ENCODE measurements at regions not wholly inside any gene's neighbourhood (a gene's known extent, or its start where the extent isn't known, plus 50 kb on each side); places are given as distances from the start of the nearest gene placed in this dataset.
"Not testable (repeated sequence)": the region's sequence is repeated elsewhere in the genome, so short reads cannot be mapped to it uniquely, and the experiment has no call there.

DNA sequence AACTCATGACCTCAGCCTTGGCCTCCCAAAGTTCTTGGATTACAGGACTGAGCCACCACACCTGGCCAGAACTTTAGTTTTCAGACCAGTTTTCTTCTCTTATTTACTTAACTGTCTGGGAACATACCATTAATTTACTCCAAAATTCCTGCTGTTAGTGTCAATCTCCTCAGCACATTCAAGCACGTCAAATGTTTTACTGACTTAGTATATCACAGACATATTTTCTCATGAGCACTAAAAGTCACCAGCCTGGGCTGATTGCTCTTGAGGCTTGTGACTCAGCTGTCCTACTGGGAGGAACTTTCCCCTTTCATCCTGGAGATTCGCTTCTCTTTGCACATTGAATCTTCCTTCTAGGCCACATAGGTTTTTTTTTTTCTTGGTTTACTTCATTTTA is 109.6 kb downstream of the PCDH18 start:
- Histone ChIP-seq H3K36me3 (ENCODE audit: control insufficient read depth, insufficient read depth, low read length) (no peaks in the 10 kb centered on the region), H3K9me3 (ENCODE audit: control insufficient read depth in 2 of 2, low read length in 2 of 2) (peaks cover 0 to 3% of the 10 kb centered on the region in 2 experiments), H3K4me1 (ENCODE audit: control insufficient read depth, insufficient read depth, low read length, poor library complexity, severe bottlenecking) (no peaks in the 10 kb centered on the region), H3K27me3 (ENCODE audit: control insufficient read depth, insufficient read depth, low read length) (no peaks in the 10 kb centered on the region), H3K4me3 (ENCODE audit: low read depth, low read length) (no peak overlapping the region), H3K27ac (ENCODE audit: insufficient read depth, low read length, poor library complexity, severe bottlenecking) (no peak overlapping the region)
- H3K4me1 Mint-ChIP-seq: no peaks in the 10 kb centered on the region
- no peak for ATAC-seq (ENCODE audit: low read depth in 2 of 2)
- H3K27me3 Mint-ChIP-seq: peaks cover 5% of the 10 kb centered on the region
- no peak overlapping the region for H3K27ac Mint-ChIP-seq
- no peaks in the 10 kb centered on the region for H3K36me3 Mint-ChIP-seq
- peaks cover 5 to 19% (median 8%) of the 10 kb centered on the region in 7 donors for H3K9me3 Mint-ChIP-seq
- DNase-seq: no peak
- H3K4me3 Mint-ChIP-seq: no peak overlapping the region

DNA sequence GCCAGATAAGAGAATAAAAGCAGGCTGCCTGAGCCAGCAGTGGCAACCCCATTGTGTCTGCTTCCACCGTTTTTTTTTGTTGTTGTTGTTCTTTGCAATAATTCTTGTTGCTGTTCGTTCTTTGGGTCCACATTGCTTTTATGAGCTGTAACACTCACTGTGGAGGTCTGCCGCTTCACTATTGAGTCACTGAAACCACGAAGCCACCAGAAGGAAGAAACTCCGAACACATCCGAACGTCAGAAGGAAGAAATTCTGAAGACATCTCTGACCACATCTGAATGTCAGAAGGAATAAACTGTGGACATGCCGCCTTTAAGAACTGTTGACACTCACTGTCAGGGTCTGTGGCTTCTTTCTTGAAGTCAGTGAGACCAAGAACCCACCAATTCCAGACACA is 110.5 kb downstream of the PCDH18 start:
- no peak overlapping the region for H3K4me3 ChIP-seq (ENCODE audit: low read depth, low read length)
- Mint-ChIP-seq H3K27ac (no peak overlapping the region), H3K4me3 (no peak overlapping the region), H3K27me3 (peaks cover 5% of the 10 kb centered on the region), H3K4me1 (no peaks in the 10 kb centered on the region), H3K36me3 (no peaks in the 10 kb centered on the region), H3K9me3 (peaks cover 4 to 19% (median 8%) of the 10 kb centered on the region in 7 donors)
- H3K36me3 ChIP-seq (ENCODE audit: control insufficient read depth, insufficient read depth, low read length): no peaks in the 10 kb centered on the region
- no peaks in the 10 kb centered on the region for H3K4me1 ChIP-seq (ENCODE audit: control insufficient read depth, insufficient read depth, low read length, poor library complexity, severe bottlenecking)
- H3K9me3 ChIP-seq (ENCODE audit: control insufficient read depth in 2 of 2, low read length in 2 of 2): peaks cover 0 to 3% of the 10 kb centered on the region in 2 experiments
- ATAC-seq (ENCODE audit: low read depth in 2 of 2) (no peak), DNase-seq (no peak)
- no peaks in the 10 kb centered on the region for H3K27me3 ChIP-seq (ENCODE audit: control insufficient read depth, insufficient read depth, low read length)
- H3K27ac ChIP-seq (ENCODE audit: insufficient read depth, low read length, poor library complexity, severe bottlenecking): no peak overlapping the region

- Mint-ChIP-seq H3K9me3 (peaks cover 4 to 21% (median 8%) of the 10 kb centered on the region in 7 donors), H3K27ac (no peak overlapping the region), H3K4me3 (no peak overlapping the region), H3K27me3 (peaks cover 5% of the 10 kb centered on the region), H3K4me1 (no peaks in the 10 kb centered on the region), H3K36me3 (no peaks in the 10 kb centered on the region)
- H3K36me3 ChIP-seq (ENCODE audit: control insufficient read depth, insufficient read depth, low read length): no peaks in the 10 kb centered on the region
- ATAC-seq (ENCODE audit: low read depth in 2 of 2): no peak
- H3K4me1 ChIP-seq (ENCODE audit: control insufficient read depth, insufficient read depth, low read length, poor library complexity, severe bottlenecking): no peaks in the 10 kb centered on the region
- no peak overlapping the region for H3K27ac ChIP-seq (ENCODE audit: insufficient read depth, low read length, poor library complexity, severe bottlenecking)
- no peak overlapping the region for H3K4me3 ChIP-seq (ENCODE audit: low read depth, low read length)
- no peak for DNase-seq
- no peaks in the 10 kb centered on the region for H3K27me3 ChIP-seq (ENCODE audit: control insufficient read depth, insufficient read depth, low read length)
- H3K9me3 ChIP-seq (ENCODE audit: control insufficient read depth in 2 of 2, low read length in 2 of 2): peaks cover 0 to 3% of the 10 kb centered on the region in 2 experiments
These were observed 111.3 kb downstream of the PCDH18 start for GRCh38 chr4:137420901-137421396.

DNA sequence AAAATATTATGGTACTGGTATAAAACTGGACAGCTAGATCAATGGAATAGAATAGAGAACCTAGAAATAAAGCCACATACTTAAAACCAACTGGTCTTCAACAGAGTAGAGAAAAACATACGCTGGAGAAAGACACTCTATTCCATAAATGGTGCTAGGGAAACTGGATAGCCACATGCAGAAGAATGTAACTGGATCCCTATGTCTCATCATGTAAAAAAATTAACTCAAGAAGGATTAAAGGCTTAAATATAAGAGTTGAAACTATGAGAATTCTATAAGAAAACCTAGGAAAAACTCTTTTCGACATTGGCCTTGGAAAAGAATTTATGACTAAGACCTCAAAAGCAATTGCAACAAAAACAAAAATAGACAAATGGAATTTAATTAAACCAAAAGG is 114.6 kb downstream of the PCDH18 start:
- no peaks in the 10 kb centered on the region for H3K36me3 ChIP-seq (ENCODE audit: control insufficient read depth, insufficient read depth, low read length)
- H3K9me3 ChIP-seq (ENCODE audit: control insufficient read depth in 2 of 2, low read length in 2 of 2): peaks cover 0 to under 1% of the 10 kb centered on the region in 2 experiments
- H3K27me3 ChIP-seq (ENCODE audit: control insufficient read depth, insufficient read depth, low read length): no peaks in the 10 kb centered on the region
- no peak overlapping the region for H3K27ac ChIP-seq (ENCODE audit: insufficient read depth, low read length, poor library complexity, severe bottlenecking)
- ATAC-seq (ENCODE audit: low read depth in 2 of 2) (no peak), DNase-seq (no peak)
- no peak overlapping the region for H3K4me3 Mint-ChIP-seq
- H3K27me3 Mint-ChIP-seq: peaks cover 2% of the 10 kb centered on the region
- no peaks in the 10 kb centered on the region for H3K4me1 ChIP-seq (ENCODE audit: control insufficient read depth, insufficient read depth, low read length, poor library complexity, severe bottlenecking)
- no peaks in the 10 kb centered on the region for H3K36me3 Mint-ChIP-seq
- H3K27ac Mint-ChIP-seq: no peak overlapping the region
- no peak overlapping the region for H3K4me3 ChIP-seq (ENCODE audit: low read depth, low read length)
- no peaks in the 10 kb centered on the region for H3K4me1 Mint-ChIP-seq
- H3K9me3 Mint-ChIP-seq: peaks cover 4 to 19% (median 6%) of the 10 kb centered on the region in 7 donors

DNA sequence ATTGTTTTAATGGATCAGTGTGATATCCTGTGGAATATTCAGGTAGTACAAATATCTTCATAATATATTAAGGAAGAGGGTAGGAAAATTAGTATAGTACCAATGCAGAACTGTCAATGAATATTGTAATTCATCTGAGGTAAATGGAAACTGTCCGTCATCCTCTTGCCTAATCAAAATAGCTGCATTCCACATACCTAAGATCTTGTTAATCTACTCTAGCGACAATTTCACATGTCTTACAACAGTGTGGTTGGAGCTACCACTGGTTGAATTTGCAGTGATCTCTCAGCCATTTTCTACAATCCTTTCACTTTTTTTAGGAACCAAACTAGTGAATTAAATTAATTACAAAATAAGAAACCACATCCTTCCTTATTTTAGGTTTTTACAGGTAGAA is 117.5 kb downstream of the PCDH18 start:
- Mint-ChIP-seq H3K36me3 (no peaks in the 10 kb centered on the region), H3K27ac (no peak overlapping the region), H3K27me3 (no peaks in the 10 kb centered on the region), H3K9me3 (peaks cover 4 to 15% (median 6%) of the 10 kb centered on the region in 7 donors), H3K4me1 (no peaks in the 10 kb centered on the region), H3K4me3 (no peak overlapping the region)
- no peak for DNase-seq
- Histone ChIP-seq H3K4me1 (ENCODE audit: control insufficient read depth, insufficient read depth, low read length, poor library complexity, severe bottlenecking) (no peaks in the 10 kb centered on the region), H3K9me3 (ENCODE audit: control insufficient read depth in 2 of 2, low read length in 2 of 2) (no peaks in the 10 kb centered on the region), H3K36me3 (ENCODE audit: control insufficient read depth, insufficient read depth, low read length) (no peaks in the 10 kb centered on the region), H3K27ac (ENCODE audit: insufficient read depth, low read length, poor library complexity, severe bottlenecking) (no peak overlapping the region), H3K4me3 (ENCODE audit: low read depth, low read length) (no peak overlapping the region), H3K27me3 (ENCODE audit: control insufficient read depth, insufficient read depth, low read length) (no peaks in the 10 kb centered on the region)
- ATAC-seq (ENCODE audit: low read depth in 2 of 2): no peak

- H3K36me3 ChIP-seq (ENCODE audit: control insufficient read depth, insufficient read depth, low read length): no peaks in the 10 kb centered on the region
- Mint-ChIP-seq H3K27ac (no peak overlapping the region), H3K4me3 (no peak overlapping the region), H3K36me3 (no peaks in the 10 kb centered on the region), H3K27me3 (no peaks in the 10 kb centered on the region), H3K9me3 (peaks cover 0 to 9% (median 6%) of the 10 kb centered on the region in 7 donors), H3K4me1 (no peaks in the 10 kb centered on the region)
- H3K4me3 ChIP-seq (ENCODE audit: low read depth, low read length): no peak overlapping the region
- no peak overlapping the region for H3K27ac ChIP-seq (ENCODE audit: insufficient read depth, low read length, poor library complexity, severe bottlenecking)
- H3K4me1 ChIP-seq (ENCODE audit: control insufficient read depth, insufficient read depth, low read length, poor library complexity, severe bottlenecking): no peaks in the 10 kb centered on the region
- no peak for ATAC-seq (ENCODE audit: low read depth in 2 of 2)
- DNase-seq: no peak
- no peaks in the 10 kb centered on the region for H3K27me3 ChIP-seq (ENCODE audit: control insufficient read depth, insufficient read depth, low read length)
- H3K9me3 ChIP-seq (ENCODE audit: control insufficient read depth in 2 of 2, low read length in 2 of 2): no peaks in the 10 kb centered on the region
These were observed 123.6 kb downstream of the PCDH18 start for GRCh38 chr4:137408527-137409177.

DNA sequence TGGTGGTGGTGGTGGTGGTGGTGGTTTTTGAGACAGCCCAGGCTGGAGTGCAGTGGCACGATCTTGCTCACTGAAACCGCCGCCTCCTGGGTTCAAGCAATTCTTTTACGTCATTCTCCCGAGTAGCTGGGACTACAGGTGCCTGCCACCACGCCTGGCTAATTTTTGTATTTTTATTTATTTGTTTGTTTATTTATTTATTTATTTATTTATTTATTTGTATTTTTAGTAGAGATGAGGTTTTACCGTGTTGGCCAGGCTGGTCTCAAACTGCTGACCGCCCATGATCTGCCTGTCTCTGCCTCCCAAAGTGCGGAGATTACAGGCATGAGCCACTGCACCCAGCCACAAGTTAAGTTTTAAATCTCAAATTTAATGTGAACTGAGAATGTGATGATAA is 126.5 kb downstream of the PCDH18 start:
- not testable (repeated sequence) for H3K4me1 ChIP-seq (ENCODE audit: control insufficient read depth, insufficient read depth, low read length, poor library complexity, severe bottlenecking); H3K4me3 Mint-ChIP-seq; H3K4me3 ChIP-seq (ENCODE audit: low read depth, low read length); H3K27me3 ChIP-seq (ENCODE audit: control insufficient read depth, insufficient read depth, low read length); H3K27me3 Mint-ChIP-seq; DNase-seq; H3K4me1 Mint-ChIP-seq; H3K36me3 Mint-ChIP-seq; H3K27ac Mint-ChIP-seq; ATAC-seq (ENCODE audit: low read depth in 2 of 2); H3K9me3 ChIP-seq (ENCODE audit: control insufficient read depth in 2 of 2, low read length in 2 of 2); H3K27ac ChIP-seq (ENCODE audit: insufficient read depth, low read length, poor library complexity, severe bottlenecking); H3K36me3 ChIP-seq (ENCODE audit: control insufficient read depth, insufficient read depth, low read length)
- peaks cover 0 to 11% (median 6%) of the 10 kb centered on the region in 7 donors for H3K9me3 Mint-ChIP-seq

GRCh38 chr4:137394018-137394417 is 138.3 kb downstream of the PCDH18 start:
- Mint-ChIP-seq H3K36me3 (no peaks in the 10 kb centered on the region), H3K4me1 (no peaks in the 10 kb centered on the region), H3K27ac (no peak overlapping the region), H3K27me3 (no peaks in the 10 kb centered on the region), H3K4me3 (no peak overlapping the region), H3K9me3 (peaks cover 0 to 7% (median 0%) of the 10 kb centered on the region in 7 donors)
- no peak overlapping the region for H3K4me3 ChIP-seq (ENCODE audit: low read depth, low read length)
- no peaks in the 10 kb centered on the region for H3K36me3 ChIP-seq (ENCODE audit: control insufficient read depth, insufficient read depth, low read length)
- ATAC-seq (ENCODE audit: low read depth in 2 of 2): no peak
- no peaks in the 10 kb centered on the region for H3K27me3 ChIP-seq (ENCODE audit: control insufficient read depth, insufficient read depth, low read length)
- H3K27ac ChIP-seq (ENCODE audit: insufficient read depth, low read length, poor library complexity, severe bottlenecking): no peak overlapping the region
- no peak for DNase-seq
- no peaks in the 10 kb centered on the region for H3K9me3 ChIP-seq (ENCODE audit: control insufficient read depth in 2 of 2, low read length in 2 of 2)
- no peaks in the 10 kb centered on the region for H3K4me1 ChIP-seq (ENCODE audit: control insufficient read depth, insufficient read depth, low read length, poor library complexity, severe bottlenecking)

Data from CD4-positive, CD25-positive, alpha-beta regulatory T cell (primary cell).